Testis (tissue), 2 donors: ENCODE measurements at regions not wholly inside any gene's neighbourhood (a gene's known extent, or its start where the extent isn't known, plus 50 kb on each side); places are given as distances from the start of the nearest gene placed in this dataset.

Experiments used
- DNase-seq: peaks from one replicate; pipeline ENCODE4 v3.0.0-alpha.2; 2019
- H3K27ac ChIP-seq, 2 donors: fragments of 200-600 bp; sonication (generic); one replicate each; pipeline ENCODE4 v1.5.1; 2019
- H3K27me3 ChIP-seq: fragments of 200-600 bp; sonication (generic); one replicate; pipeline ENCODE4 v1.5.1; 2019
- H3K36me3 ChIP-seq: fragments of 200-600 bp; sonication (generic); one replicate; pipeline ENCODE4 v1.5.1; 2017; ENCODE audit warnings: low read depth; ENCODE audit errors: missing control alignments
- H3K4me1 ChIP-seq: fragments of 200-600 bp; sonication (generic); one replicate; pipeline ENCODE4 v1.5.1; 2019
- H3K4me3 ChIP-seq, 2 donors: fragments of 200-600 bp; sonication (generic); one replicate each; pipeline ENCODE4 v1.5.1; 2017 to 2019
- H3K9me3 ChIP-seq: fragments of 200-600 bp; sonication (generic); one replicate; pipeline ENCODE4 v1.5.1; 2017
- POLR2A ChIP-seq: fragments of 450-650 bp; IDR thresholded peaks from one replicate; pipeline ENCODE4 v1.6.1; 2017; ENCODE audit warnings: antibody characterized with exemption, mild to moderate bottlenecking, moderate library complexity
- WGBS, 2 donors: methylation state at CpG; one replicate each; pipeline ENCODE4 v1.1.5; 2018; 5-methylcytosine and 5-hydroxymethylcytosine counted together
- intact Hi-C: fragments of 100-400 bp; cut with DNase I; formaldehyde crosslinking; loops from one replicate; pipeline ENCODE4 v1.15.1; 2023; ENCODE audit warnings: low total_unique reads
- TF ChIP-seq, protein P1 (sequence below), 3 experiments: fragments of 450-650 bp in 2 of 3; fragments of 200-600 bp in 1 of 3; sonication (generic) in 1 of 3; IDR thresholded peaks; one replicate each; pipeline ENCODE4 v1.5.1; 2016 to 2019; ENCODE audit warnings: antibody characterized with exemption in 3 of 3, mild to moderate bottlenecking in 2 of 3, moderate library complexity in 1 of 3

DNA sequence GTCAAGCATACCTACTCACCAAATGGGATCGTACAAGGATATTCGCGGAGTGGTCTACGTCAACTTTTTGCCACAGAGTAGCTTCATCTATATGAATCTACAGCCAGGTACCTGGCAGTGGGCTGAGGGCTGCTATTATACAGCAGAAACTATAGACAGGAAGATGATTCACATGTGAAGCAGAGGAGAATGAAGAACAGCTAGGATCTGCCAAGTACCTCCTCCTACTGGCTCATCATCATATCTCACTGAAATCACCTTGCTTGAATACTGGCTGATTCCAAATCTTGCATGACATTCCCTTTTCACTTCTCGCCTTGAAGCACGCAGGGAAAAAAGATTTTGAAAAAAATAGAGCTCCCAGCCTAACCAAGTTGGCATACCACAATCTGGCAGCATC, 488.7 kb upstream of the NRSN1 start:
- 90 to 96% methylated on average over 6 of the region's 6 CpGs for WGBS, 2 donors
- intact Hi-C loops = no loop called here

DNA sequence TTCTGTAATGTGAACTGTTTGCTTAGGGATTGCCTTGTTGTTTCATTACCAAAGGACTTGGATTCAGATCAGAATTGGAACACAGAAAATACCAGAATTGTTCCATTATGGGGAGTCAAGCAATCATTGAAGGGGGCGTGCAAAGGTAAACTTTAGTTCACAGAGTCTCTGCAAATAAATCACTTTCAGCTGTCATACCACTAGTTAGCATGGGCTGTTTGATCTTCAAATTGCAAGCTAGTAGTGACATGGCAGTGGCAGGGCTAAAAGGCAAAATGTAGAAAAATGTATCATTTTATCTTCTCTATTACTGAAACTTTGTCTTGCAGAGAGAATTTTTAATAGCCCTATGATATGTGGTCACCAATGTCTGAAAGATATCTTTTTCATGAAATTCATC, 483.2 kb upstream of the NRSN1 start:
- 78 to 93% methylated on average over 1 of the region's 1 CpG for WGBS, 2 donors
- TF ChIP-seq, protein P1, sequence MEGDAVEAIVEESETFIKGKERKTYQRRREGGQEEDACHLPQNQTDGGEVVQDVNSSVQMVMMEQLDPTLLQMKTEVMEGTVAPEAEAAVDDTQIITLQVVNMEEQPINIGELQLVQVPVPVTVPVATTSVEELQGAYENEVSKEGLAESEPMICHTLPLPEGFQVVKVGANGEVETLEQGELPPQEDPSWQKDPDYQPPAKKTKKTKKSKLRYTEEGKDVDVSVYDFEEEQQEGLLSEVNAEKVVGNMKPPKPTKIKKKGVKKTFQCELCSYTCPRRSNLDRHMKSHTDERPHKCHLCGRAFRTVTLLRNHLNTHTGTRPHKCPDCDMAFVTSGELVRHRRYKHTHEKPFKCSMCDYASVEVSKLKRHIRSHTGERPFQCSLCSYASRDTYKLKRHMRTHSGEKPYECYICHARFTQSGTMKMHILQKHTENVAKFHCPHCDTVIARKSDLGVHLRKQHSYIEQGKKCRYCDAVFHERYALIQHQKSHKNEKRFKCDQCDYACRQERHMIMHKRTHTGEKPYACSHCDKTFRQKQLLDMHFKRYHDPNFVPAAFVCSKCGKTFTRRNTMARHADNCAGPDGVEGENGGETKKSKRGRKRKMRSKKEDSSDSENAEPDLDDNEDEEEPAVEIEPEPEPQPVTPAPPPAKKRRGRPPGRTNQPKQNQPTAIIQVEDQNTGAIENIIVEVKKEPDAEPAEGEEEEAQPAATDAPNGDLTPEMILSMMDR (IDR thresholded peaks at IDR 0.05) = no peak
- no peak for TF ChIP-seq POLR2A
- intact Hi-C loops = no loop called here
- Histone ChIP-seq H3K27me3 (no peaks in the 10 kb centered on the region), H3K36me3 (no peaks in the 10 kb centered on the region), H3K27ac (no peak overlapping the region), H3K4me1 (no peaks in the 10 kb centered on the region), H3K9me3 (no peaks in the 10 kb centered on the region), H3K4me3 (no peak overlapping the region)
- DNase-seq = no peak

More for the DNA sequence above, 488.7 kb upstream of the NRSN1 start:
- H3K4me1 ChIP-seq = no peaks in the 10 kb centered on the region
- no peak overlapping the region for H3K27ac ChIP-seq
- no peaks in the 10 kb centered on the region for H3K9me3 ChIP-seq
- TF ChIP-seq POLR2A = no peak
- TF ChIP-seq, protein P1 (IDR thresholded peaks at IDR 0.05) = no peak
- no peaks in the 10 kb centered on the region for H3K36me3 ChIP-seq
- no peak overlapping the region for H3K4me3 ChIP-seq
- H3K27me3 ChIP-seq = no peaks in the 10 kb centered on the region
- DNase-seq = no peak

DNA sequence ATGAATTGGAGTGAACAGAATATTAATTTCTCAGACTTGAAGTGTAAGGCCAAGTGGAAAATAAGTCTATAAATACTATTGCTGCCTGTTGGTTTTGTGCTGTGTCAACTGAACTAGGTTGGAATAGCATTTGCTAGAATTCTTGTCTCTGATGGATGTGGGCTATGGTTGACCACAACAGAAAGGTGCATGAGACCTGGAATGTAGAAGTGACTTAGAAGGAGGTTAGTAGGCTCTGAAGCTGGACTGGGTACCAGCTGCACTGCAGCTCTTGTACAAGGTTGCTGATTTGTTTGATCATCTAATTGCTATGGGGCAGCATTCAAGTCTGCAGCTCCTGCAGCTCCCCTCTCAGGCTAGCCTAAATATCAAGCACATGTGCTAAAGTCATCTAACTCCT, 479.0 kb upstream of the NRSN1 start:
- intact Hi-C loops = no loop called here
- no peak overlapping the region for H3K4me3 ChIP-seq
- no peak overlapping the region for H3K27ac ChIP-seq
- peaks cover 2% of the 10 kb centered on the region for H3K4me1 ChIP-seq
- no peak for TF ChIP-seq POLR2A
- TF ChIP-seq, protein P1 (IDR thresholded peaks at IDR 0.05) = no peak
- no peaks in the 10 kb centered on the region for H3K36me3 ChIP-seq
- DNase-seq = no peak
- H3K9me3 ChIP-seq = no peaks in the 10 kb centered on the region
- H3K27me3 ChIP-seq = no peaks in the 10 kb centered on the region

GRCh38 chr6:23650676-23651075, 475.3 kb upstream of the NRSN1 start:
- H3K27ac ChIP-seq = peak overlapping the region; percentile 52 to 65
- H3K9me3 ChIP-seq = no peaks in the 10 kb centered on the region
- peaks cover 11% of the 10 kb centered on the region for H3K4me1 ChIP-seq
- DNase-seq = peak; percentile 93
- no peaks in the 10 kb centered on the region for H3K36me3 ChIP-seq
- no peaks in the 10 kb centered on the region for H3K27me3 ChIP-seq
- intact Hi-C loops = no loop called here
- 56 to 68% methylated on average over 4 to 5 of the region's 5 CpGs for WGBS, 2 donors
- no peak for TF ChIP-seq POLR2A
- TF ChIP-seq, protein P1 (IDR thresholded peaks at IDR 0.05) = no peak
- no peak overlapping the region for H3K4me3 ChIP-seq

GRCh38 chr6:23654745-23655144, 471.3 kb upstream of the NRSN1 start:
- 74 to 76% methylated on average over 6 of the region's 6 CpGs for WGBS, 2 donors
- intact Hi-C loops = no loop called here
- no peak for TF ChIP-seq POLR2A
- TF ChIP-seq, protein P1 (IDR thresholded peaks at IDR 0.05) = no peak
- Histone ChIP-seq H3K4me1 (peaks cover 11% of the 10 kb centered on the region), H3K36me3 (no peaks in the 10 kb centered on the region), H3K27ac (peak overlapping the region; percentile 34 to 47), H3K27me3 (no peaks in the 10 kb centered on the region), H3K9me3 (no peaks in the 10 kb centered on the region), H3K4me3 (no peak overlapping the region)
- DNase-seq = no peak
